GM12878 (cell line): ENCODE measurements at regions not wholly inside any gene's neighbourhood (a gene's known extent, or its start where the extent isn't known, plus 50 kb on each side); places are given as distances from the start of the nearest gene placed in this dataset.

Source experiments
- ATAC-seq: fragments of 200-7000 bp; cut with Tn5 transposase; 3 replicates; pipeline ENCODE4 v1.9.1; 2020; ENCODE audit warnings: mild to moderate bottlenecking, moderate library complexity
- BruUV-seq: library from RNA; stranded (reverse); fragments of 400-500 nt; replicated peaks from 2 replicates; lab custom pipeline; 2021; lab: Mats Ljungman, UMichigan
- CTCF ChIA-PET: fragments of 300-600 bp; sonication (Branson Sonifier 250); formaldehyde crosslinking; extraction: SDS; loops from one replicate; lab custom pipeline; 2021; ENCODE audit warnings: inconsistent platforms; lab: Yijun Ruan, JAX
- POLR2A ChIA-PET: fragments of 350-600 bp; formaldehyde crosslinking; extraction: SDS; loops from one replicate; lab custom pipeline; 2021; ENCODE audit warnings: inconsistent platforms; lab: Charles Lee
- RAD21 ChIA-PET: fragments of 300-600 bp; sonication (Branson Sonifier 250); formaldehyde crosslinking; loops from one replicate; lab custom pipeline; 2023; ENCODE audit warnings: antibody characterized with exemption; ENCODE audit not compliant: unreplicated experiment; lab: Charles Lee
- SMC1A ChIA-PET: fragments of 300-600 bp; sonication (Branson Sonifier 250); formaldehyde crosslinking; loops from one replicate; lab custom pipeline; 2023; ENCODE audit not compliant: unreplicated experiment, uncharacterized antibody; lab: Charles Lee
- DNase-seq: peaks from one replicate; pipeline ENCODE4 v3.0.0-alpha.2; 2011; ENCODE audit warnings: low read depth, low spot score
- FAIRE-seq: peaks from 3 replicates; lab custom pipeline; 2011; peaks lifted over from hg19 to GRCh38; lab: Jason Lieb, UNC
- H2AFZ ChIP-seq: 2 replicates; pipeline ENCODE4 v1.6.0; 2011; ENCODE audit warnings: low read depth, low read length, control low read depth; ENCODE audit not compliant: control insufficient read depth
- H3K27ac ChIP-seq: 2 replicates; pipeline ENCODE4 v1.5.1; 2011; ENCODE audit warnings: control low read depth; ENCODE audit not compliant: control insufficient read depth, insufficient read depth
- H3K27me3 ChIP-seq, 2 experiments: replicated peaks in 1 of 2; 2 replicates each; pipeline versions ENCODE4 v1.6.0 to v1.6.1; 2011; ENCODE audit warnings: low read length in 1 of 2; ENCODE audit not compliant: control insufficient read depth in 2 of 2, insufficient read depth in 2 of 2
- H3K36me3 ChIP-seq, 2 experiments: 2 replicates each; pipeline ENCODE4 v1.5.1; 2011; ENCODE audit warnings: low read length in 1 of 2; ENCODE audit not compliant: control insufficient read depth in 2 of 2, insufficient read depth in 2 of 2
- H3K4me1 ChIP-seq: 2 replicates; pipeline ENCODE4 v1.6.1; 2011; ENCODE audit warnings: mild to moderate bottlenecking, low read length, moderate library complexity, mixed read lengths; ENCODE audit not compliant: control insufficient read depth, insufficient read depth
- H3K4me2 ChIP-seq: 2 replicates; pipeline ENCODE4 v1.6.0; 2011; ENCODE audit warnings: control low read depth; ENCODE audit not compliant: control insufficient read depth, insufficient read depth
- H3K4me3 ChIP-seq: fragments of 200-600 bp; sonication (generic); 2 replicates; pipeline ENCODE4 v1.5.1; 2016
- H3K79me2 ChIP-seq: 2 replicates; pipeline ENCODE4 v1.6.0; 2011; ENCODE audit warnings: low read length; ENCODE audit not compliant: control insufficient read depth, insufficient read depth
- H3K9ac ChIP-seq: 2 replicates; pipeline ENCODE4 v1.8.0; 2011; ENCODE audit warnings: low read length, control low read depth, mixed read lengths; ENCODE audit not compliant: control insufficient read depth, insufficient read depth
- H3K9me3 ChIP-seq: replicated peaks from 3 replicates; pipeline ENCODE4 v1.5.1; 2011; ENCODE audit warnings: mild to moderate bottlenecking, low read length; ENCODE audit not compliant: control insufficient read depth, insufficient read depth
- H4K20me1 ChIP-seq: 2 replicates; pipeline ENCODE4 v1.6.0; 2011; ENCODE audit not compliant: control insufficient read depth, insufficient read depth
- ASH2L ChIP-seq: fragments of 300-600, 200-600 bp; sonication (generic); IDR thresholded peaks from 2 replicates; pipeline ENCODE4 v1.6.1; 2017; ENCODE audit warnings: low read depth, mild to moderate bottlenecking, borderline replicate concordance
- CBX3 ChIP-seq: fragments of 200-600 bp; sonication (generic); IDR thresholded peaks from 2 replicates; pipeline ENCODE4 v1.6.1; 2016; ENCODE audit warnings: low read depth, borderline replicate concordance
- HDAC6 ChIP-seq: fragments of 200-600 bp; sonication (generic); IDR thresholded peaks from one replicate; pipeline ENCODE4 v1.8.0; 2017; ENCODE audit warnings: antibody characterized with exemption; ENCODE audit not compliant: unreplicated experiment
- IKZF1 ChIP-seq: fragments of 450-650 bp; conservative IDR thresholded peaks from 2 replicates; pipeline ENCODE4 v1.6.1; 2017; ENCODE audit warnings: antibody characterized with exemption, mild to moderate bottlenecking
- IKZF2 ChIP-seq, 2 experiments: fragments of 450-650 bp; IDR thresholded peaks; 2 replicates each; pipeline ENCODE4 v1.6.1; 2017; ENCODE audit warnings: mild to moderate bottlenecking in 2 of 2, moderate library complexity in 2 of 2
- JUNB ChIP-seq: IDR thresholded peaks from 2 replicates; pipeline ENCODE4 v1.6.1; 2016; ENCODE audit warnings: antibody characterized with exemption, mild to moderate bottlenecking
- KAT2A ChIP-seq: conservative IDR thresholded peaks from 2 replicates; pipeline ENCODE4 v1.6.1; 2011; ENCODE audit warnings: low read depth, low read length; ENCODE audit not compliant: control insufficient read depth
- MTA3 ChIP-seq: IDR thresholded peaks from 2 replicates; pipeline ENCODE4 v1.6.1; 2012; ENCODE audit warnings: low read length, inconsistent platforms, borderline replicate concordance
- SMC3 ChIP-seq: IDR thresholded peaks from 2 replicates; pipeline ENCODE4 v1.6.1; 2011; ENCODE audit warnings: low read length, improper control_type of control experiment, borderline replicate concordance
- TBL1XR1 ChIP-seq: IDR thresholded peaks from 2 replicates; pipeline ENCODE4 v1.6.1; 2012; ENCODE audit warnings: low read depth, low read length, improper control_type of control experiment
- TCF3 ChIP-seq: IDR thresholded peaks from 2 replicates; pipeline ENCODE4 v1.6.1; 2012; ENCODE audit warnings: low read depth, mild to moderate bottlenecking, low read length, borderline replicate concordance; ENCODE audit not compliant: insufficient read depth
- WRNIP1 ChIP-seq: IDR thresholded peaks from 2 replicates; pipeline ENCODE4 v1.6.1; 2011; ENCODE audit warnings: low read depth, low read length, improper control_type of control experiment, borderline replicate concordance
- ZNF207 ChIP-seq: fragments of 450-650 bp; IDR thresholded peaks from 2 replicates; pipeline ENCODE4 v1.6.1; 2014; ENCODE audit warnings: antibody characterized with exemption, mild to moderate bottlenecking, borderline replicate concordance
- ZNF24 ChIP-seq: fragments of 450-650 bp; IDR thresholded peaks from 2 replicates; pipeline ENCODE4 v1.6.1; 2017; ENCODE audit warnings: antibody characterized with exemption, mild to moderate bottlenecking
- ZNF384 ChIP-seq: IDR thresholded peaks from 2 replicates; pipeline ENCODE4 v1.6.1; 2012; ENCODE audit warnings: low read depth, mild to moderate bottlenecking, low read length, improper control_type of control experiment, borderline replicate concordance
- WGBS: methylation state at CpG from one replicate; pipeline ENCODE4 v1.1.6; 2016; ENCODE audit warnings: low lambda C conversion rate; ENCODE audit not compliant: insufficient replicate concordance, insufficient coverage; ENCODE audit errors: missing lambda C conversion rate; 5-methylcytosine and 5-hydroxymethylcytosine counted together
- in situ Hi-C: fragments of 300-500 bp; cut with MboI; formaldehyde crosslinking; loops from 9 replicates; pipeline ENCODE4 v1.14.3; 2018; ENCODE audit warnings: mixed read lengths
- intact Hi-C: fragments of 100-400 bp; cut with micrococcal nuclease; formaldehyde crosslinking; loops from one replicate; pipeline ENCODE4 v1.14.2; 2022; ENCODE audit not compliant: unreplicated experiment
- TF ChIP-seq, protein P1 (sequence below): fragments of 450-650 bp; conservative IDR thresholded peaks from 2 replicates; pipeline ENCODE4 v1.6.1; 2017; ENCODE audit warnings: mild to moderate bottlenecking, moderate library complexity
- TF ChIP-seq, protein P2 (sequence below): IDR thresholded peaks from 2 replicates; pipeline ENCODE4 v1.6.1; 2012; ENCODE audit warnings: low read depth, low read length, improper control_type of control experiment
- TF ChIP-seq, protein P3 (sequence below), 3 experiments: IDR thresholded peaks in 2 of 3; conservative IDR thresholded peaks in 1 of 3; 2 replicates each; pipeline ENCODE4 v1.5.1; 2011; ENCODE audit warnings: low read depth in 3 of 3, low read length in 3 of 3, mild to moderate bottlenecking in 3 of 3, control low read depth in 2 of 3, moderate library complexity in 2 of 3, inconsistent platforms in 1 of 3, mixed read lengths in 1 of 3; ENCODE audit not compliant: control insufficient read depth in 2 of 3, insufficient read depth in 1 of 3; ENCODE audit errors: extremely low read depth in 1 of 3

DNA sequence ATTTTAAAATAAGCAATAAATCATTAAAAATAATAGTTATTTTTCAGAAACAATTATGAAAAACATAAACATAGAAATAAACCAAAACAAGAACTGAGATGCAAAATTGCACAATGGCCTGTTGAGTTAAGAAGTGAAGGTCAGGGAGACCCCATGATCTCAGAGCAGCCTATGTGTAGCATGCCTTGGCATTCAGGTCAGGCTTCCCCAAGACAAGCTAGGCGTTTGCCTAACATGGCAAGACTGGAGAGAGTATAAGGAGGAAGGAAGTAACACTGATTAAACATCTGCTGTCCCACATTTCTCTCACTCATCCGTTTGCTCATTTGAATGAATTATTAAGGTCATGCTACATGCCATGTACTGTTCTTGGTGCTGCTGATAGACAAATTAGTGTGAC is 291.8 kb downstream of the TSHZ3 start:
- ChIA-PET POLR2A (no interaction called here), CTCF (no interaction called here), SMC1A (no interaction called here), RAD21 (no interaction called here)
- Histone ChIP-seq H3K4me3 (no peak overlapping the region), H3K9me3 (no peaks in the 10 kb centered on the region), H3K4me1 (no peaks in the 10 kb centered on the region), H3K27me3 (no peaks in the 10 kb centered on the region), H3K27ac (no peak overlapping the region), H2AFZ (no peak overlapping the region), H3K36me3 (no peaks in the 10 kb centered on the region), H3K79me2 (no peaks in the 10 kb centered on the region), H4K20me1 (no peaks in the 10 kb centered on the region), H3K9ac (no peak overlapping the region), H3K4me2 (no peak overlapping the region)
- 0% methylated on average over 2 of the region's 2 CpGs for WGBS
- no peak for FAIRE-seq
- TF ChIP-seq HDAC6 (no peak), TCF3 (no peak), MTA3 (no peak), ZNF384 (no peak), TBL1XR1 (no peak), ASH2L (no peak), CBX3 (no peak), JUNB (no peak), SMC3 (no peak), IKZF2 (IDR thresholded peaks at IDR 0.05) (no peak), IKZF1 (no peak), ZNF207 (no peak), WRNIP1 (no peak), ZNF24 (no peak), KAT2A (no peak)
- TF ChIP-seq, protein P1, sequence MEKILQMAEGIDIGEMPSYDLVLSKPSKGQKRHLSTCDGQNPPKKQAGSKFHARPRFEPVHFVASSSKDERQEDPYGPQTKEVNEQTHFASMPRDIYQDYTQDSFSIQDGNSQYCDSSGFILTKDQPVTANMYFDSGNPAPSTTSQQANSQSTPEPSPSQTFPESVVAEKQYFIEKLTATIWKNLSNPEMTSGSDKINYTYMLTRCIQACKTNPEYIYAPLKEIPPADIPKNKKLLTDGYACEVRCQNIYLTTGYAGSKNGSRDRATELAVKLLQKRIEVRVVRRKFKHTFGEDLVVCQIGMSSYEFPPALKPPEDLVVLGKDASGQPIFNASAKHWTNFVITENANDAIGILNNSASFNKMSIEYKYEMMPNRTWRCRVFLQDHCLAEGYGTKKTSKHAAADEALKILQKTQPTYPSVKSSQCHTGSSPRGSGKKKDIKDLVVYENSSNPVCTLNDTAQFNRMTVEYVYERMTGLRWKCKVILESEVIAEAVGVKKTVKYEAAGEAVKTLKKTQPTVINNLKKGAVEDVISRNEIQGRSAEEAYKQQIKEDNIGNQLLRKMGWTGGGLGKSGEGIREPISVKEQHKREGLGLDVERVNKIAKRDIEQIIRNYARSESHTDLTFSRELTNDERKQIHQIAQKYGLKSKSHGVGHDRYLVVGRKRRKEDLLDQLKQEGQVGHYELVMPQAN: no peak
- TF ChIP-seq, protein P2, sequence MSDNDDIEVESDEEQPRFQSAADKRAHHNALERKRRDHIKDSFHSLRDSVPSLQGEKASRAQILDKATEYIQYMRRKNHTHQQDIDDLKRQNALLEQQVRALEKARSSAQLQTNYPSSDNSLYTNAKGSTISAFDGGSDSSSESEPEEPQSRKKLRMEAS: no peak
- TF ChIP-seq, protein P3, sequence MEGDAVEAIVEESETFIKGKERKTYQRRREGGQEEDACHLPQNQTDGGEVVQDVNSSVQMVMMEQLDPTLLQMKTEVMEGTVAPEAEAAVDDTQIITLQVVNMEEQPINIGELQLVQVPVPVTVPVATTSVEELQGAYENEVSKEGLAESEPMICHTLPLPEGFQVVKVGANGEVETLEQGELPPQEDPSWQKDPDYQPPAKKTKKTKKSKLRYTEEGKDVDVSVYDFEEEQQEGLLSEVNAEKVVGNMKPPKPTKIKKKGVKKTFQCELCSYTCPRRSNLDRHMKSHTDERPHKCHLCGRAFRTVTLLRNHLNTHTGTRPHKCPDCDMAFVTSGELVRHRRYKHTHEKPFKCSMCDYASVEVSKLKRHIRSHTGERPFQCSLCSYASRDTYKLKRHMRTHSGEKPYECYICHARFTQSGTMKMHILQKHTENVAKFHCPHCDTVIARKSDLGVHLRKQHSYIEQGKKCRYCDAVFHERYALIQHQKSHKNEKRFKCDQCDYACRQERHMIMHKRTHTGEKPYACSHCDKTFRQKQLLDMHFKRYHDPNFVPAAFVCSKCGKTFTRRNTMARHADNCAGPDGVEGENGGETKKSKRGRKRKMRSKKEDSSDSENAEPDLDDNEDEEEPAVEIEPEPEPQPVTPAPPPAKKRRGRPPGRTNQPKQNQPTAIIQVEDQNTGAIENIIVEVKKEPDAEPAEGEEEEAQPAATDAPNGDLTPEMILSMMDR (IDR thresholded peaks at IDR 0.05 in 2 of 3, conservative IDR thresholded peaks at IDR 0.05 in 1 of 3; ENCODE audit: control insufficient read depth in 2 of 3, extremely low read depth in 1 of 3, insufficient read depth in 1 of 3, low read depth in 3 of 3, low read length in 3 of 3): no peak
- DNase-seq: no peak
- intact Hi-C loops: no loop called here
- in situ Hi-C loops: no loop called here
- no TSS peak for BruUV-seq
- ATAC-seq: no peak
